AG20443 (cell line): ENCODE measurements at regions not wholly inside any gene's neighbourhood (a gene's known extent, or its start where the extent isn't known, plus 50 kb on each side); places are given as distances from the start of the nearest gene placed in this dataset.

Experiments used
- DNase-seq: peaks from one replicate; pipeline ENCODE4 v3.0.0; 2012; ENCODE audit warnings: low spot score, mixed read lengths

- DNase-seq: peak; percentile 74
Measured at GRCh38 chr17:72030067-72030899, 90.5 kb upstream of the SOX9 start.

- DNase-seq: no peak
Measured at GRCh38 chr17:72031219-72031884, 89.5 kb upstream of the SOX9 start.

GRCh38 chr17:72033334-72033733 lies 87.5 kb upstream of the SOX9 start:
- no peak for DNase-seq

GRCh38 chr17:72034000-72034399 lies 86.8 kb upstream of the SOX9 start:
- no peak for DNase-seq

- DNase-seq: no peak
Measured at GRCh38 chr17:72038427-72038826, 82.4 kb upstream of the SOX9 start.

GRCh38 chr17:72039490-72039889 lies 81.3 kb upstream of the SOX9 start:
- DNase-seq: peak; percentile 22

GRCh38 chr17:72046178-72046577 lies 74.6 kb upstream of the SOX9 start:
- no peak for DNase-seq

- DNase-seq: no peak
Measured at GRCh38 chr17:72046643-72047612, 73.9 kb upstream of the SOX9 start.

GRCh38 chr17:72049914-72050313 lies 70.9 kb upstream of the SOX9 start:
- DNase-seq: no peak

- no peak for DNase-seq
Measured at GRCh38 chr17:72053036-72053435, 67.8 kb upstream of the SOX9 start.

- peak; percentile 17 for DNase-seq
Measured at GRCh38 chr17:72053449-72053848, 67.4 kb upstream of the SOX9 start.

- DNase-seq: no peak
Measured at GRCh38 chr17:72056155-72056554, 64.7 kb upstream of the SOX9 start.

- no peak for DNase-seq
Measured at GRCh38 chr17:72056727-72057290, 64.0 kb upstream of the SOX9 start.

GRCh38 chr17:72060084-72060483 lies 60.7 kb upstream of the SOX9 start:
- no peak for DNase-seq

GRCh38 chr17:72063262-72063661 lies 57.6 kb upstream of the SOX9 start:
- DNase-seq: no peak

GRCh38 chr17:72063756-72064450 lies 56.9 kb upstream of the SOX9 start:
- no peak for DNase-seq

GRCh38 chr17:72064606-72065193 lies 56.1 kb upstream of the SOX9 start:
- no peak for DNase-seq

GRCh38 chr17:72065556-72065955 lies 55.3 kb upstream of the SOX9 start:
- no peak for DNase-seq

- DNase-seq: no peak
Measured at GRCh38 chr17:72068643-72069042, 52.2 kb upstream of the SOX9 start.

- DNase-seq: no peak
Measured at GRCh38 chr17:72069586-72070202, 51.1 kb upstream of the SOX9 start.
